ENCODE measurements at regions not wholly inside any gene's neighbourhood (a gene's known extent, or its start where the extent isn't known, plus 50 kb on each side); places are given as distances from the start of the nearest gene placed in this dataset.

DNA sequence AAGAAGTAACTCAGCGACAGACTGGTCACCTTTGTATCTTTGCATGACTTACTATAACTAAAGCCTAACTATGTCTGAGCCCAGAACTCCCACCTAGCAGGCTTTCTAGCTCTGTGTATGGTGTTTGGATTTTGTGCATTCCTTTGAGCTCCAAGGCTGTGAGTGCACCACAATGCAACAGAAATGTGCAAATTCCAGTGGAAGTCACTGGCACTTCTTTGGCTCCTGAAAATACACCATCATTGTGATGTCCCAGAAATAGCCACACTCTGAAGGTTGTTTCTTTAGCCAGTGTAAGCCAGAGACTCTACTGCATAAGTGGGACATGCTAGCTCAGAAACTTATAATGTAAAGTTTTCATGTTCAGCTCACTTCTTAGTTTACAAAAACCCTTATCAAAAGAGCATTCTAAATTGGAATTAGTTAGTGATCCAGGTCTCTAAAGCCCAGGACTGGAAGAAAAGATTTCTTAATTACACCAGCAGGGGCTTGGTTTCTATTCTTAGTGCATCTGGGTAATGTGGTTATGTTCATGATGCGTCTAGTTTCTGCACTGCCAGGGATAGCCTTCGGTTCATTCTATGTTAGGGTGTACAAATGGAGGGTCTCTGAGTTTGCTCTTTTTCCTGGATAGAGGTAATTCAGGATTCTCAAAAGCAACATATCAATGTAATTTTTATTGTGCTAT lies 1239.5 kb upstream of the ZEB2 start:
- Histone ChIP-seq H4K20me1 (ENCODE audit: insufficient read depth, low read length) (no peaks in the 10 kb centered on the region), H3K79me2 (ENCODE audit: insufficient read depth, low read length) (no peaks in the 10 kb centered on the region), H3K4me3 (ENCODE audit: insufficient read depth, low read depth, low read length) (no peak overlapping the region), H3K9me3 (ENCODE audit: insufficient read depth, low read depth, low read length) (no peaks in the 10 kb centered on the region), H3K27ac (ENCODE audit: low read depth, low read length) (peak overlapping the region; percentile 69), H3K36me3 (ENCODE audit: insufficient read depth, low read length) (no peaks in the 10 kb centered on the region), H3K9ac (ENCODE audit: low read length) (no peak overlapping the region), H2AFZ (ENCODE audit: low read depth, low read length) (no peak overlapping the region), H3K4me2 (ENCODE audit: low read length) (no peak overlapping the region), H3K4me1 (ENCODE audit: insufficient read depth, low read length) (peaks cover 10% of the 10 kb centered on the region), H3K27me3 (ENCODE audit: insufficient read depth, low read length) (no peaks in the 10 kb centered on the region)
- Mint-ChIP-seq H3K36me3 (ENCODE audit: low read depth, unreplicated experiment) (no peaks in the 10 kb centered on the region), H3K4me1 (ENCODE audit: low read depth, unreplicated experiment) (peaks cover 19% of the 10 kb centered on the region), H3K27ac (ENCODE audit: unreplicated experiment) (no peak overlapping the region), H3K27me3 (ENCODE audit: low read depth, unreplicated experiment) (no peaks in the 10 kb centered on the region), H3K9me3 (ENCODE audit: unreplicated experiment) (no peaks in the 10 kb centered on the region), H3K4me3 (ENCODE audit: unreplicated experiment) (no peak overlapping the region)
- DNase-seq (ENCODE audit: low read depth) (peak; percentile 41), FAIRE-seq (peak; percentile 13)
- no peak for TF ChIP-seq EZH2 (IDR thresholded peaks at IDR 0.05; ENCODE audit: insufficient read depth, low read length)
- TF ChIP-seq, protein P1, sequence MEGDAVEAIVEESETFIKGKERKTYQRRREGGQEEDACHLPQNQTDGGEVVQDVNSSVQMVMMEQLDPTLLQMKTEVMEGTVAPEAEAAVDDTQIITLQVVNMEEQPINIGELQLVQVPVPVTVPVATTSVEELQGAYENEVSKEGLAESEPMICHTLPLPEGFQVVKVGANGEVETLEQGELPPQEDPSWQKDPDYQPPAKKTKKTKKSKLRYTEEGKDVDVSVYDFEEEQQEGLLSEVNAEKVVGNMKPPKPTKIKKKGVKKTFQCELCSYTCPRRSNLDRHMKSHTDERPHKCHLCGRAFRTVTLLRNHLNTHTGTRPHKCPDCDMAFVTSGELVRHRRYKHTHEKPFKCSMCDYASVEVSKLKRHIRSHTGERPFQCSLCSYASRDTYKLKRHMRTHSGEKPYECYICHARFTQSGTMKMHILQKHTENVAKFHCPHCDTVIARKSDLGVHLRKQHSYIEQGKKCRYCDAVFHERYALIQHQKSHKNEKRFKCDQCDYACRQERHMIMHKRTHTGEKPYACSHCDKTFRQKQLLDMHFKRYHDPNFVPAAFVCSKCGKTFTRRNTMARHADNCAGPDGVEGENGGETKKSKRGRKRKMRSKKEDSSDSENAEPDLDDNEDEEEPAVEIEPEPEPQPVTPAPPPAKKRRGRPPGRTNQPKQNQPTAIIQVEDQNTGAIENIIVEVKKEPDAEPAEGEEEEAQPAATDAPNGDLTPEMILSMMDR (IDR thresholded peaks at IDR 0.05; ENCODE audit: insufficient read depth, low read depth, low read length): no peak

DNA sequence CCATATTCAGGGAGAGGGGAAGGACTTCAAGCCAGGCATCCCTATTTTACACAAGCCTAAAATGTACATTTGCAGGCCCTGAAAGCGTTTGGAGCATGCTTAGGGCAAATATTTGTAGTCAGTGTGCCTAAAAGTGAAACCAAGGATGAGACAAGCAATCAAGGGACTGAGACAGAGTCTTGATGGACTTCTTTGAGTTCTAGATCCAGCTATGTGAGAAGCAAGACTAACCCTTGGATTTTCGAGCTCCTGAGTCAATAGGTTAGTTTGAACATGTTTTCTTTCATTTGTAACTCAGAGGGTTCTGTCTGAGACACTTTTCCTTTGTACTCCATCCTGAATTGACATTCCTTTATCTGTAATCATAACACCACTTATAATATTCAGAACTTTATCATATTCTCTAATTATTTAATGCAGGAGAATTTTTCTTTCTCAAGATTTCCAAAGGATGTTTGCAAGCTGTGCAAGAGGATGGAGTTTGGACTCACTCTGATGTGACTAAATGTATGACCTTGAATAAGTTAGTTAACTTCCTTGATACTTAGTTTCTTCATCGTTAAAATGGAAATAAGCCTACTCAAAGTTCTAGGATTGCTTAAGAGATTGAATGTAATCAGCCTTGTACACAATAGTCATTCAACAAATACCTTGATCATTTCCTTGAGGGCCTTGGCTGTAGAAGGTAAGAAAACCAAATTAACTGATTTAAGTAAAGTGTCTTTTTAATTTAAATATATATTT lies 1237.8 kb upstream of the ZEB2 start:
- Histone ChIP-seq H3K9ac (ENCODE audit: low read length) (no peak overlapping the region), H2AFZ (ENCODE audit: low read depth, low read length) (no peak overlapping the region), H3K4me1 (ENCODE audit: insufficient read depth, low read length) (peaks cover 14% of the 10 kb centered on the region), H3K27me3 (ENCODE audit: insufficient read depth, low read length) (no peaks in the 10 kb centered on the region), H3K9me3 (ENCODE audit: insufficient read depth, low read depth, low read length) (no peaks in the 10 kb centered on the region), H3K79me2 (ENCODE audit: insufficient read depth, low read length) (no peaks in the 10 kb centered on the region), H3K4me3 (ENCODE audit: insufficient read depth, low read depth, low read length) (no peak overlapping the region), H3K27ac (ENCODE audit: low read depth, low read length) (no peak overlapping the region), H3K36me3 (ENCODE audit: insufficient read depth, low read length) (no peaks in the 10 kb centered on the region), H3K4me2 (ENCODE audit: low read length) (no peak overlapping the region), H4K20me1 (ENCODE audit: insufficient read depth, low read length) (no peaks in the 10 kb centered on the region)
- FAIRE-seq (no peak), DNase-seq (ENCODE audit: low read depth) (no peak)
- Mint-ChIP-seq H3K27ac (ENCODE audit: unreplicated experiment) (no peak overlapping the region), H3K9me3 (ENCODE audit: unreplicated experiment) (no peaks in the 10 kb centered on the region), H3K4me3 (ENCODE audit: unreplicated experiment) (no peak overlapping the region), H3K27me3 (ENCODE audit: low read depth, unreplicated experiment) (no peaks in the 10 kb centered on the region), H3K36me3 (ENCODE audit: low read depth, unreplicated experiment) (no peaks in the 10 kb centered on the region), H3K4me1 (ENCODE audit: low read depth, unreplicated experiment) (peaks cover 27% of the 10 kb centered on the region)
- TF ChIP-seq EZH2 (IDR thresholded peaks at IDR 0.05; ENCODE audit: insufficient read depth, low read length): no peak
- TF ChIP-seq, protein P1 (IDR thresholded peaks at IDR 0.05; ENCODE audit: insufficient read depth, low read depth, low read length): no peak

Measured in astrocyte (in vitro differentiated cells and primary cell).